ENCODE measurements at regions not wholly inside any gene's neighbourhood (a gene's known extent, or its start where the extent isn't known, plus 50 kb on each side); places are given as distances from the start of the nearest gene placed in this dataset.

- TF ChIP-seq ZNF462 (CRISPR knock-in tag; IDR thresholded peaks at IDR 0.05) (no peak), REST (IDR thresholded peaks at IDR 0.05; ENCODE audit: unreplicated experiment) (no peak), STAT1 (IDR thresholded peaks at IDR 0.05; ENCODE audit: unreplicated experiment) (no peak), CTCF (conservative IDR thresholded peaks at IDR 0.05; ENCODE audit: low read depth in 2 of 2) (no peak; a peak in 1 of 4 replicates), CREB1 (CRISPR knock-in tag; IDR thresholded peaks at IDR 0.05; ENCODE audit: low read depth) (no peak)
These were observed 124.5 kb upstream of the IPO9 start (continued) for GRCh38 chr1:201704439-201704792.
